ENCODE measurements at regions not wholly inside any gene's neighbourhood (a gene's known extent, or its start where the extent isn't known, plus 50 kb on each side); places are given as distances from the start of the nearest gene placed in this dataset.

- no peaks in the 10 kb centered on the region for H3K36me3 ChIP-seq
- no peak for DNase-seq
- peaks cover 6 to 18% (median 11%) of the 10 kb centered on the region in 4 donors for H3K4me1 ChIP-seq
- no peak overlapping the region for H3K4me3 ChIP-seq
- peak overlapping the region in 1 of 5 donors; percentile 71 for H3K27ac ChIP-seq
- 36 to 76% (median 54%) methylated on average over 3 of the region's 3 CpGs for WGBS, 5 donors
- H3K27me3 ChIP-seq = no peaks in the 10 kb centered on the region
- H3K9me3 ChIP-seq = no peaks in the 10 kb centered on the region
- intact Hi-C loops (cut with DNase I; ENCODE audit: low total_unique reads) = loop anchor here (5.0 to 10.0 kb wide), 2 partner anchors 192 to 490 kb away; no protein-coding TSS in a partner anchor
- TF ChIP-seq POLR2AphosphoS5 (IDR thresholded peaks at IDR 0.05) (no peak), CTCF (IDR thresholded peaks at IDR 0.05) (no peak), POLR2A (IDR thresholded peaks at IDR 0.05) (no peak), EP300 (IDR thresholded peaks at IDR 0.05) (no peak)
These were observed 89.3 kb upstream of the SGIP1 start for GRCh38 chr1:66444438-66445265.

GRCh38 chr1:66445492-66446181 is 88.3 kb upstream of the SGIP1 start:
- TF ChIP-seq POLR2AphosphoS5 (IDR thresholded peaks at IDR 0.05) (no peak), CTCF (IDR thresholded peaks at IDR 0.05) (no peak), POLR2A (IDR thresholded peaks at IDR 0.05) (no peak), EP300 (IDR thresholded peaks at IDR 0.05) (no peak)
- intact Hi-C loops (cut with DNase I; ENCODE audit: low total_unique reads) = loop anchor here (5.0 to 10.0 kb wide), 2 partner anchors 193 to 491 kb away; no protein-coding TSS in a partner anchor
- no peaks in the 10 kb centered on the region for H3K27me3 ChIP-seq
- H3K36me3 ChIP-seq = no peaks in the 10 kb centered on the region
- H3K27ac ChIP-seq = peak overlapping the region in 4 of 5 donors; percentile 31 to 71 (median 40)
- peak; percentile 32 to 64 for DNase-seq
- WGBS, 5 donors = 55 to 71% (median 66%) methylated on average over 5 of the region's 5 CpGs
- H3K4me1 ChIP-seq = peaks cover 6 to 21% (median 11%) of the 10 kb centered on the region in 4 donors
- H3K4me3 ChIP-seq = no peak overlapping the region
- H3K9me3 ChIP-seq = no peaks in the 10 kb centered on the region

GRCh38 chr1:66446261-66447001 is 87.5 kb upstream of the SGIP1 start:
- peak in 2 of 3 donors; percentile 18 for TF ChIP-seq POLR2AphosphoS5 (IDR thresholded peaks at IDR 0.05)
- no peak for TF ChIP-seq POLR2A (IDR thresholded peaks at IDR 0.05)
- peak in 5 of 7 experiments; percentile 81 to 90 (median 83) for TF ChIP-seq CTCF (IDR thresholded peaks at IDR 0.05)
- peak in 1 of 2 donors; percentile 89 for DNase-seq
- Histone ChIP-seq H3K36me3 (no peaks in the 10 kb centered on the region), H3K9me3 (no peaks in the 10 kb centered on the region), H3K27me3 (no peaks in the 10 kb centered on the region), H3K4me1 (peaks cover 6 to 27% (median 11%) of the 10 kb centered on the region in 4 donors), H3K4me3 (no peak overlapping the region), H3K27ac (peak overlapping the region in 3 of 5 donors; percentile 31 to 71 (median 49))
- WGBS, 5 donors = 13 to 22% (median 20%) methylated on average over 8 of the region's 8 CpGs
- intact Hi-C loops (cut with DNase I; ENCODE audit: low total_unique reads) = loop anchor here (5.0 to 10.0 kb wide), 2 partner anchors 194 to 492 kb away; no protein-coding TSS in a partner anchor
